ENCODE measurements at regions not wholly inside any gene's neighbourhood (a gene's known extent, or its start where the extent isn't known, plus 50 kb on each side); places are given as distances from the start of the nearest gene placed in this dataset.
A peak's percentile ranks its signal among the peaks of the same experiment; 100 is the strongest.

GRCh38 chr15:66956672-66957430 lies 108.6 kb upstream of the SMAD3 start (continued):
- TF ChIP-seq SMC3 (IDR thresholded peaks at IDR 0.05; ENCODE audit: low read depth, low read length): no peak

- H3K9ac ChIP-seq (ENCODE audit: low read depth, low read length): no peak overlapping the region
- no peak overlapping the region for H3K27ac ChIP-seq (ENCODE audit: insufficient read depth, low read length)
- no peak overlapping the region for H3K4me2 ChIP-seq (ENCODE audit: low read depth, low read length)
- H4K5ac ChIP-seq (ENCODE audit: low read depth, low read length): no peak overlapping the region
- H2AK9ac ChIP-seq (replicated peaks; ENCODE audit: low read depth, low read length, poor library complexity): peak overlapping the region; percentile 68
- no peak overlapping the region for H3K4me3 ChIP-seq (ENCODE audit: insufficient read depth, low read depth, low read length)
- WGBS, 2 experiments (ENCODE audit: extremely low coverage in 2 of 2, insufficient read length in 1 of 2): no CpG with 5 or more reads among the region's 1 CpG
- no peak for ATAC-seq (ENCODE audit: low read depth)
- H4K91ac ChIP-seq (ENCODE audit: insufficient read depth, low read depth, low read length): no peak overlapping the region
- peak overlapping the region; percentile 43; the same call in 1 of the 2 replicates for H2AK5ac ChIP-seq (ENCODE audit: low read depth, low read length)
- H2AFZ ChIP-seq (replicated peaks; ENCODE audit: low read length, poor library complexity): no peak overlapping the region
- no peak overlapping the region for H3K18ac ChIP-seq (ENCODE audit: low read depth, low read length)
- peaks cover 12% of the 10 kb centered on the region; the same call in 1 of the 2 replicates for H3K9me1 ChIP-seq (ENCODE audit: insufficient read depth, low read length)
- H2BK120ac ChIP-seq (ENCODE audit: low read depth, low read length): no peak overlapping the region
- CTCF ChIA-PET: no interaction called here
- no peak overlapping the region for H3K4ac ChIP-seq (ENCODE audit: low read depth, low read length)
- no peaks in the 10 kb centered on the region; the same call in 1 of the 2 replicates for H4K20me1 ChIP-seq (ENCODE audit: insufficient read depth, low read length)
- intact Hi-C loops (cut with micrococcal nuclease): no loop called here
- H3K56ac ChIP-seq (ENCODE audit: extremely low read depth, insufficient read depth, low read length): no peak overlapping the region
- H3K14ac ChIP-seq (replicated peaks; ENCODE audit: low read depth, low read length): 0 out of 2 replicates have a peak overlapping the region, but pooled peaks have one; percentile 18
- H2BK15ac ChIP-seq (ENCODE audit: low read depth, low read length): no peak overlapping the region
- in situ Hi-C loops (cut with MboI; ENCODE audit: low sequenced_read_pairs): no loop called here
- TF ChIP-seq MAFK (IDR thresholded peaks at IDR 0.05; ENCODE audit: low read depth, low read length): no peak
- TF ChIP-seq ELK1 (IDR thresholded peaks at IDR 0.05; ENCODE audit: borderline replicate concordance, low read depth, low read length): no peak
- no peak for TF ChIP-seq RAD21 (IDR thresholded peaks at IDR 0.05; ENCODE audit: low read length)
- TF ChIP-seq FOS (IDR thresholded peaks at IDR 0.05; ENCODE audit: low read depth, low read length): no peak
- no peak for TF ChIP-seq RFX5 (IDR thresholded peaks at IDR 0.05; ENCODE audit: low read depth, low read length)
- no peak for TF ChIP-seq CEBPB (IDR thresholded peaks at IDR 0.05; ENCODE audit: low read depth, low read length)
- TF ChIP-seq NFE2L2 (IDR thresholded peaks at IDR 0.05; ENCODE audit: low read depth, low read length): no peak
- no peak for TF ChIP-seq SMC3 (IDR thresholded peaks at IDR 0.05; ENCODE audit: low read depth, low read length)
- TF ChIP-seq USF2 (IDR thresholded peaks at IDR 0.05; ENCODE audit: low read depth, low read length): no peak
- no peak for TF ChIP-seq CTCF (conservative IDR thresholded peaks at IDR 0.05; ENCODE audit: low read depth, low read length)
- TF ChIP-seq MAZ (IDR thresholded peaks at IDR 0.05; ENCODE audit: borderline replicate concordance, low read depth, low read length): no peak
- H3K23ac ChIP-seq (ENCODE audit: low read depth, low read length): no peak overlapping the region
- no peak overlapping the region for H4K8ac ChIP-seq (ENCODE audit: low read depth in 2 of 2, low read length in 2 of 2)
- no peaks in the 10 kb centered on the region for H3K9me3 ChIP-seq (ENCODE audit: control insufficient read depth, insufficient read depth, low read length)
- H2BK5ac ChIP-seq (ENCODE audit: low read depth, low read length, poor library complexity, severe bottlenecking): no peak overlapping the region
- no TSS peak for BruUV-seq (replicated peaks)
- no peaks in the 10 kb centered on the region for H3K36me3 ChIP-seq (ENCODE audit: control insufficient read depth, insufficient read depth, low read length)
- H3K27me3 ChIP-seq (ENCODE audit: control insufficient read depth, insufficient read depth, low read length): peaks cover 5% of the 10 kb centered on the region
- no peak for DNase-seq
- no peaks in the 10 kb centered on the region for H3K79me1 ChIP-seq (ENCODE audit: low read depth in 1 of 2, low read length in 2 of 2)
- dilution Hi-C loops (cut with HindIII; ENCODE audit: low sequenced_read_pairs, unreplicated experiment): no loop called here
- H3K4me1 ChIP-seq (ENCODE audit: control insufficient read depth, insufficient read depth, low read length): peaks cover 3% of the 10 kb centered on the region; the same call in 1 of the 2 replicates
- POLR2A ChIA-PET (ENCODE audit: unreplicated experiment): no interaction called here
- no peak overlapping the region for H2BK20ac ChIP-seq (ENCODE audit: low read depth, low read length)
Measured at GRCh38 chr15:66957431-66957720, 108.0 kb upstream of the SMAD3 start.
